Pulmonary artery endothelial cell (primary cell): ENCODE measurements at regions not wholly inside any gene's neighbourhood (a gene's known extent, or its start where the extent isn't known, plus 50 kb on each side); places are given as distances from the start of the nearest gene placed in this dataset.
"Not testable (repeated sequence)": the region's sequence is repeated elsewhere in the genome, so short reads cannot be mapped to it uniquely, and the experiment has no call there.

Experiments used
- DNase-seq: peaks from one replicate; pipeline ENCODE4 v3.0.0-alpha.2; 2011; ENCODE audit warnings: low read depth, low spot score

DNA sequence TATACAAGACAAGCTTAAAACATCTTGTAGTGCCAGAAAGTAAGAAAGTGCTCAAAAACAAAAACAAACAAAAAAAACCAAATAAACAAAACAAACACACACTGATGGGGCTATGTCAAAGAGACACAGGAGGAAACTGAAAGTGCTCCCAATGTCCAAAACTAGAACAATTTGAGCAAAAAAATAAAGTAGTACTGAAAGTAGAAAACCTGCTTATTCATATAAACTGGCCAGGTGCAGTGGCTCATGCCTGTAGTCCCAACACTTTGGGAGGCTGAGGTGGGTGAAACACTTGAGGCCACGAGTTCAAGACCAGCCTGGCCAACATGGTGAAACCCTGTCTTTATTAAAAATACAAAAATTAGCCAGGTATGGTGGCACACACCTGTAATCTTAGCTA is 129.9 kb downstream of the GLUL start:
- no peak for DNase-seq

GRCh38 chr1:182260516-182260915 is 131.1 kb downstream of the GLUL start:
- no peak for DNase-seq

GRCh38 chr1:182259968-182260367 is 131.6 kb downstream of the GLUL start:
- no peak for DNase-seq

DNA sequence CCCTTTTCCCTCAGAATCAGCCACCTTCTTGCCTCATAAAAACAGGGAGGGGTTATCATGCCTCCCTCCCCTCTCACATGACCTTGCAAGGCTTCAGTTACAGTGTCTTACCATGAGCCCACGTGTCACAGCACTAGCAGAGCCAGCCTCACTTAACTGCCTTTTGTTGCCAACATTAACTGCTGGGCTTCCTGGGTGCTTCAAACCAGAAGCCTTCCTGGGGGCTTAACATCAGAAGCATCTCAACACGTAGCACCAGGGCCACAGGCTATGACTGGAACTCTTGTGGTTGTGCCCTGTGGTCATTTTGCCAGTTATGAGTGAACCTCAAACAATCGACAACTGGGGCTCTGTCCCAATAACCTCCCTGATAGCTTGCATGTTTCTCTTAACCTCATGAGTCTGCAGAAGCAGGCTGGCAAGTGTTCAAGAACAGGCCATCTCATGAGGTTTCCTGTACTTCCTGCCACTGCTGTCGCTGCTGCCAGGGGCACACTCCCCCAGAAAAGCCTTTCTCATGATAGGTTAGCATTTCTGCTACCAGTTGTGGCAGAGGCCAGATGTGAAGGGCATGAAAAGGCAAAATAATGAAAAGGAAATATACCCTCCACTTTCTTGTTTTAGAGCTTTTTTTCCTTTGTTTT is 132.2 kb downstream of the GLUL start:
- DNase-seq, result no peak

DNA sequence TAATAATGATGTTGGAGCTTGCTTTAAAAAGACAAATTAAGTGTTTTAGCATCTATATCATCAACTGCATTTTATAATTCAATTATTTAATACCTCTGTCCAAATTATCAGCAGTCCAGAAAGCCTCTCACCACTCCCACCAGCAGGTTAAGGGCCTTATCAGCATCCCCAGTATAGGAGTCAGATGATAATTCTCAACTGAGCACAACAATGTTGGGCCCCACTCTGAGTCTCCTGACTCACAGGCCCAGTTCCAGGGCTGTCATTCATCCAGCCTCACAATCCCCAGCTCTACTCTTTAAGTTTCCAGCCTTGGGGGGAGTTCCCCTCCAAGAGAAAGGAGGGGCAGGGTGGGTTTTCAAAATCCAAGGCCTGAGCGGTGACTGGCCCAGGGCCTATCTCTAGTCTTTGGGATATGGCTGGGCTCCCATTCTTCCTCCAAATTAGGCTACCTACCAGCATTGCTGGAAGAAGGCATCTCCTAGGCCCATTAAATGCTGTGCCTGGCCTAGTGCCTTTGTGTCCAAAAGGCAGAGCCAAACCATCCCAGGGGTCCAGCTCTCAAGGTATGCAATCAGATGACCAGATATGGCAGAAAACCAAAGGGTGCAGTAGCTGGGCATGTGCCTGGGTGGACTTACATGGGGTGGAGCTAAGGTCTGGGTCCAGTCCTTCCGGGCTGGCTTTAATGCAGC is 134.1 kb downstream of the GLUL start:
- DNase-seq, result no peak

- DNase-seq, result no peak
Observed at GRCh38 chr1:182256931-182257330, 134.7 kb downstream of the GLUL start.

DNA sequence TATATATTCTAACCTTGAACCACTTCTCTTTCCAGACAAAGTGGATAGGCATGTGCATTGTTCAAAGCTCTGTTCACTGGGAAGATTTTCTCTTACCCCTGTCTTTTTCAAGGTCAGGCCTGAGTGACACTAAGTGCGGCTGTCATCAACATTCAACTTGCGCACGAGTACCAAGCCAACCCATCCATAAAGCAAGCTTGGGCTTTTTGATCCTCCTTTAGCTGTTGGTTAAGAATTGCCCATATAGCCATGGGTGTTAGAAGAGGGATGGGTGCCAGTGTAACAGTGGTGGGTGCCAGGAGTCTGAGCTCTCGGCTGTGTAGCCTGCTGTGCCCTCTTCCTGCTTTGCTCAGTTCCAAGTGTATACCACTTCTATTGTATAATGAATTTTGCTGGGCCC is 136.1 kb downstream of the GLUL start:
- DNase-seq, result no peak

DNA sequence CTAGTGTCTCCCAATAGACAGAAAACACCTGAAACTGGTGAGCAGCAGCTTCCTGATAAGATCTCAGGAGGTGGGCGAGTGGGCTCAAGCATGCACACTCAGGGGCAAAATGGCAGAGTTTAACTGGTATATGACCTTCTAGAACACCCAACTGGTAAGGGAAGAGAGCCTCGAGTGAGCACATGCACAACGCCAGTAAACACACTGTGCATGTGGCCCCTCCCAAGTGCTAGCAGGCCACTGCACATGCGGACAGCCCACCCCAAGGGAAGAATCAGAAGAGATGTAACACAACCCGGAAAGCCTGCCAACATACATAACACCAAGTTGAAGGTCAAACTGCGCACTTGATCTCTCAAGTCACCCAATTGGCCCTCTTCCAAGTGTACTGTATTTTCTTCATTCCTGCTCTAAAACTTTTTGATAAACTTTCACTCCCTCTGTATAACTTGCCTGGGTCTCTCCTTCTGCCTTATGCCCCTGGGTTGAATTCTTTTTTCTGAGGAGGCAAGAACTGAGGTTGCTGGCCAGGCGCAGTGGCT is 138.2 kb downstream of the GLUL start:
- DNase-seq, result no peak

GRCh38 chr1:182251561-182251960 is 140.0 kb downstream of the GLUL start:
- no peak for DNase-seq

DNA sequence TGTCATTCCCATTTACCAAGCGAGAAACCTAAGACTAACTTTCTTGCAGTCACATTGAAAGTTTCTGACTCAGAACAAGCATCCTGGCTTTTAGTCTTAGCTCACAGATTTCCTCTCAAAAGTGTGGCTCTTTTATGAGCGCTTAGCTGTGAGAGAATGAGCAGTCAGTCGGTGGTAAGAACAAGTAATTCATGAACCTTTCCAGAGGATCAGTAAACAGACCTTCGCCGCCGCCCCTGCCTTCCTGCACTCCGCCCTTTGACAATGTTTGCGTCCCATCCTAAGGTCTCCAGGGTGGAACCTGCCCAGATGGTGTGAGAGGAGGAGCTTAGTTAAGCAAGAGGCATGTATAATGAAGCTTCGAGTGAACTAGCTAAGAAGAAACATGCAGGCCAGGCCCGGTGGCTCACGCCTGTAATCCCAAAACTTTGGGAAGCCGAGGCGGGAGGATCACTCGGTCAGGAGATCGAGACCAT is 142.4 kb downstream of the GLUL start:
- DNase-seq, result no peak

GRCh38 chr1:182248721-182249120 is 142.9 kb downstream of the GLUL start:
- no peak for DNase-seq

GRCh38 chr1:182247813-182248212 is 143.8 kb downstream of the GLUL start:
- DNase-seq, result not testable (repeated sequence)

- DNase-seq, result no peak
Observed at GRCh38 chr1:182246783-182247182, 144.8 kb downstream of the GLUL start.

GRCh38 chr1:182245040-182245439 is 146.6 kb downstream of the GLUL start:
- no peak for DNase-seq

DNA sequence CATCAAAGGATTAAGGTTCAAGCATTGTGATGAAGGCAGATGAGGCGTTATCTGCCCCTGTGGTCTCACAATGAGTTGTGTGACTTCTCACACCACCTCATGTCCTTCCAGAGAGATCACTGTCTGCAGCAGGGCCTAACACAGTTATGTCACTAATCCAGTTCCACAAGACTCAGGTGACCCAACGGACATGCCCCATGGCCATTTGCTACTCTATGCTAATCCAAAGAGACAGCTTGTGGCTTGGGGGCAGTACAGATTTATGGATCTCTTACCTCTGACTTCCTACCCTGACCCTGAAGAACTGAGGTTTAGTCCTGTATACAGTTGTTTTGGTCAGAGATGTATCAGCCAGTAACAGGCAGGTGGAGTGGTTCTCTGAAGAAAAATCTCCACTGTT is 147.1 kb downstream of the GLUL start:
- DNase-seq, result no peak

- no peak for DNase-seq
Observed at GRCh38 chr1:182242641-182243040, 148.9 kb downstream of the GLUL start.

- no peak for DNase-seq
Observed at GRCh38 chr1:182240085-182240484, 151.5 kb downstream of the GLUL start.

- no peak for DNase-seq
Observed at GRCh38 chr1:182238421-182238820, 153.2 kb downstream of the GLUL start.

DNA sequence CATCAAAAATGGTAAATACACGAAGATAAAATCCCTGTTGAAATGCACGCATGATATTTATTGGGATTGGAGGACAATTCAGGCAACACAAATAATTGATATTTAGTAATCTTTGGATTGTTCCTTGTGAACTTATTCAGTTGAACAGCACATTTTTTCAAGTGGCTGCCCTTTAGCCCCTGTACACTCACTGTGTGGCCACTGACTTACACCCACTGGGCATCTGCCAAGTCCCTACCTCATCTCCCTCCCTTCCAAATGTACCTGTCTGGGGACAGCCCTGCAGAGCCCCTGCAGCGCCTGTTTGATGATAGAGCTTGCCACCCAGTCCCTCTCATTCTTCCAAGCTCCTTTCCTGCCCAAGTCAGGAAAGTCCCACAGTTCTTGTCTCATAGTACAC is 154.3 kb downstream of the GLUL start:
- DNase-seq, result no peak

DNA sequence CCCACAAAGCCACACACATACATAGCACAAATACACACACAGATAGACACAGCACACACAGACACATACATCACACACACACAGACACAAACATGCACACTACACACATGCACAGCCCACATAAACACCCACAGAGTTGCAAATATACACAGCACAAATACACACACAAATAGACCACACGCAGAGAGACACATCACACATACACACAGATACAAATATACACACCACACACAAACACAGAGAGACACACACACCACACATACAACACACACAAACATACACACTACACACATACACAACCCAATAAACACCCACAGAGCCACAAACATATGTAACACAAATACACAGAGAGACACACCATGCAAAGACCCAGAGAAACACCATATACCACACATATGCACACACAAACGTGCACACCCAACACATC is 154.9 kb downstream of the GLUL start:
- DNase-seq, result no peak

- DNase-seq, result no peak
Observed at GRCh38 chr1:182235952-182236650, 155.5 kb downstream of the GLUL start.

- no peak for DNase-seq
Observed at GRCh38 chr1:182235604-182235951, 156.0 kb downstream of the GLUL start.
